ENCODE measurements at regions not wholly inside any gene's neighbourhood (a gene's known extent, or its start where the extent isn't known, plus 50 kb on each side); places are given as distances from the start of the nearest gene placed in this dataset.
"Not testable (repeated sequence)": the region's sequence is repeated elsewhere in the genome, so short reads cannot be mapped to it uniquely, and the experiment has no call there.

GRCh38 chr20:11976966-11977365 is 59.3 kb downstream of the BTBD3 start:
- DNase-seq, result no peak

GRCh38 chr20:11978496-11978895 is 60.8 kb downstream of the BTBD3 start:
- no peak for DNase-seq

GRCh38 chr20:11979306-11979990 is 61.8 kb downstream of the BTBD3 start:
- no peak for DNase-seq

- no peak for DNase-seq
These were observed 62.6 kb downstream of the BTBD3 start for GRCh38 chr20:11980263-11980662.

- no peak for DNase-seq
These were observed 63.8 kb downstream of the BTBD3 start for GRCh38 chr20:11981366-11981947.

- DNase-seq, result no peak
These were observed 64.7 kb downstream of the BTBD3 start for GRCh38 chr20:11982289-11982954.

- DNase-seq, result no peak
These were observed 65.3 kb downstream of the BTBD3 start for GRCh38 chr20:11982955-11983470.

- no peak for DNase-seq
These were observed 69.3 kb downstream of the BTBD3 start for GRCh38 chr20:11986954-11987353.

- no peak for DNase-seq
These were observed 69.8 kb downstream of the BTBD3 start for GRCh38 chr20:11987526-11987925.

- no peak for DNase-seq
These were observed 71.5 kb downstream of the BTBD3 start for GRCh38 chr20:11989018-11989771.

GRCh38 chr20:11992426-11992825 is 74.7 kb downstream of the BTBD3 start:
- DNase-seq, result no peak

- DNase-seq, result peak; percentile 24
These were observed 76.3 kb downstream of the BTBD3 start for GRCh38 chr20:11993886-11994461.

GRCh38 chr20:11995805-11996567 is 78.3 kb downstream of the BTBD3 start:
- peak; percentile 30 for DNase-seq

- not testable (repeated sequence) for DNase-seq
These were observed 87.1 kb downstream of the BTBD3 start for GRCh38 chr20:12004776-12005175.

GRCh38 chr20:12012241-12013222 is 94.8 kb downstream of the BTBD3 start:
- no peak for DNase-seq

GRCh38 chr20:12014276-12014675 is 96.6 kb downstream of the BTBD3 start:
- no peak for DNase-seq

- DNase-seq, result no peak
These were observed 97.0 kb downstream of the BTBD3 start for GRCh38 chr20:12014736-12015135.

- no peak for DNase-seq
These were observed 98.6 kb downstream of the BTBD3 start for GRCh38 chr20:12016291-12016690.

GRCh38 chr20:12019715-12020114 is 102.0 kb downstream of the BTBD3 start:
- no peak for DNase-seq

GRCh38 chr20:12020846-12021245 is 103.2 kb downstream of the BTBD3 start:
- no peak for DNase-seq

GRCh38 chr20:12022126-12022525 is 104.4 kb downstream of the BTBD3 start:
- no peak for DNase-seq
